Natural killer cell (primary cell): ENCODE measurements at regions not wholly inside any gene's neighbourhood (a gene's known extent, or its start where the extent isn't known, plus 50 kb on each side); places are given as distances from the start of the nearest gene placed in this dataset.

Experiments
- ATAC-seq, 3 donors: fragments of 150-1000 bp in 2 of 3; fragments of 200-7000 bp in 1 of 3; cut with Tn5 transposase; 1 replicate in 1 of 3; 2 replicates in 2 of 3; pipeline ENCODE4 v1.10.0; 2021; ENCODE audit warnings: mild to moderate bottlenecking in 2 of 3, moderate library complexity in 2 of 3
- DNase-seq, 2 donors: peaks; one replicate each; pipeline versions ENCODE4 v3.0.0 to v3.0.0-alpha.2; 2013 to 2021; ENCODE audit warnings: mixed read lengths in 1 of 2
- H3K27ac ChIP-seq: one replicate; pipeline ENCODE4 v1.5.1; 2013; ENCODE audit warnings: mild to moderate bottlenecking, low read length
- H3K27me3 ChIP-seq: one replicate; pipeline ENCODE4 v1.6.1; 2013; ENCODE audit warnings: low read length; ENCODE audit not compliant: control insufficient read depth, insufficient read depth
- H3K36me3 ChIP-seq: one replicate; pipeline ENCODE4 v1.6.1; 2013; ENCODE audit warnings: low read length; ENCODE audit not compliant: control insufficient read depth, insufficient read depth
- H3K4me1 ChIP-seq: one replicate; pipeline ENCODE4 v1.6.1; 2013; ENCODE audit warnings: low read length; ENCODE audit not compliant: control insufficient read depth, insufficient read depth
- H3K4me3 ChIP-seq: one replicate; pipeline ENCODE4 v1.5.1; 2013; ENCODE audit warnings: low read length
- H3K9me3 ChIP-seq: one replicate; pipeline ENCODE4 v1.6.1; 2013; ENCODE audit warnings: low read length; ENCODE audit not compliant: control insufficient read depth, insufficient read depth
- H3K27ac Mint-ChIP-seq, 2 donors: one replicate each; pipeline ENCODE4 v1.8.0; 2022; ENCODE audit warnings: mild to moderate bottlenecking in 2 of 2, mixed read lengths in 2 of 2, moderate library complexity in 1 of 2
- H3K27me3 Mint-ChIP-seq, 2 donors: one replicate each; pipeline ENCODE4 v1.8.0; 2022; ENCODE audit warnings: low read depth in 2 of 2, mixed read lengths in 2 of 2
- H3K36me3 Mint-ChIP-seq: one replicate; pipeline ENCODE4 v1.8.0; 2022; ENCODE audit warnings: mixed read lengths
- H3K4me1 Mint-ChIP-seq, 2 donors: one replicate each; pipeline ENCODE4 v1.8.0; 2022; ENCODE audit warnings: mixed read lengths in 2 of 2
- H3K4me3 Mint-ChIP-seq: one replicate; pipeline ENCODE4 v1.8.0; 2022; ENCODE audit warnings: mild to moderate bottlenecking, moderate library complexity, mixed read lengths
- H3K9me3 Mint-ChIP-seq, 2 donors: one replicate each; pipeline ENCODE4 v1.8.0; 2022; ENCODE audit warnings: mixed read lengths in 2 of 2
- WGBS: methylation state at CpG from one replicate; pipeline ENCODE4 v1.1.7; 2013; ENCODE audit warnings: missing lambda C conversion rate; ENCODE audit not compliant: insufficient coverage; 5-methylcytosine and 5-hydroxymethylcytosine counted together
- intact Hi-C: fragments of 100-400 bp; cut with micrococcal nuclease; formaldehyde crosslinking; loops from one replicate; pipeline ENCODE4 v1.14.2; 2022
- TF ChIP-seq, protein P1 (sequence below): fragments of 200-600 bp; IDR thresholded peaks from one replicate; pipeline ENCODE4 v1.8.0; 2022; ENCODE audit warnings: antibody characterized with exemption

DNA sequence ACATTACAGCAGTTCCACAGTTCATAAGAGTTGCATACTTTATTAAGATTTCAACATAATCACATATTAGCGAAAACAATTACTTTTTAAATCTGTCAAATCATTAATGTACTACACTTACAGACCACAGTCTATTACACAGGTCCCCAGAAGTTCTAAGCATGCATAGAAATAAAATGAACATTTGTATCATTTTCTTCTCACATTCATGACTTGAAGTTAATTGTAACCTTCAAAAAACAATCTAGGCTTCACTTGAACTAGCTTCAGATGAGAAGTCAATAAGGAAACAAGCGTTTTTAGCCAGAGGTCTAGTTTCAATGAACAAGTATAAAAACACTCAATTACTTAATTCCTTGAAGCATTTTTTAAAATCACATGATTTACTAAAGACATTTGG, 238.3 kb downstream of the HACE1 start:
- Histone ChIP-seq H3K27ac (no peak overlapping the region), H3K9me3 (no peaks in the 10 kb centered on the region), H3K36me3 (no peaks in the 10 kb centered on the region), H3K4me3 (no peak overlapping the region), H3K27me3 (no peaks in the 10 kb centered on the region), H3K4me1 (no peaks in the 10 kb centered on the region)
- intact Hi-C loops, result no loop called here
- 85% methylated on average over 2 of the region's 2 CpGs for WGBS
- H3K27ac Mint-ChIP-seq, result no peak overlapping the region
- H3K36me3 Mint-ChIP-seq, result no peaks in the 10 kb centered on the region
- no peaks in the 10 kb centered on the region for H3K27me3 Mint-ChIP-seq
- DNase-seq (no peak), ATAC-seq (no peak)
- H3K4me3 Mint-ChIP-seq, result no peak overlapping the region
- TF ChIP-seq, protein P1, sequence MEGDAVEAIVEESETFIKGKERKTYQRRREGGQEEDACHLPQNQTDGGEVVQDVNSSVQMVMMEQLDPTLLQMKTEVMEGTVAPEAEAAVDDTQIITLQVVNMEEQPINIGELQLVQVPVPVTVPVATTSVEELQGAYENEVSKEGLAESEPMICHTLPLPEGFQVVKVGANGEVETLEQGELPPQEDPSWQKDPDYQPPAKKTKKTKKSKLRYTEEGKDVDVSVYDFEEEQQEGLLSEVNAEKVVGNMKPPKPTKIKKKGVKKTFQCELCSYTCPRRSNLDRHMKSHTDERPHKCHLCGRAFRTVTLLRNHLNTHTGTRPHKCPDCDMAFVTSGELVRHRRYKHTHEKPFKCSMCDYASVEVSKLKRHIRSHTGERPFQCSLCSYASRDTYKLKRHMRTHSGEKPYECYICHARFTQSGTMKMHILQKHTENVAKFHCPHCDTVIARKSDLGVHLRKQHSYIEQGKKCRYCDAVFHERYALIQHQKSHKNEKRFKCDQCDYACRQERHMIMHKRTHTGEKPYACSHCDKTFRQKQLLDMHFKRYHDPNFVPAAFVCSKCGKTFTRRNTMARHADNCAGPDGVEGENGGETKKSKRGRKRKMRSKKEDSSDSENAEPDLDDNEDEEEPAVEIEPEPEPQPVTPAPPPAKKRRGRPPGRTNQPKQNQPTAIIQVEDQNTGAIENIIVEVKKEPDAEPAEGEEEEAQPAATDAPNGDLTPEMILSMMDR, result no peak
- H3K4me1 Mint-ChIP-seq, result no peaks in the 10 kb centered on the region
- no peaks in the 10 kb centered on the region for H3K9me3 Mint-ChIP-seq

DNA sequence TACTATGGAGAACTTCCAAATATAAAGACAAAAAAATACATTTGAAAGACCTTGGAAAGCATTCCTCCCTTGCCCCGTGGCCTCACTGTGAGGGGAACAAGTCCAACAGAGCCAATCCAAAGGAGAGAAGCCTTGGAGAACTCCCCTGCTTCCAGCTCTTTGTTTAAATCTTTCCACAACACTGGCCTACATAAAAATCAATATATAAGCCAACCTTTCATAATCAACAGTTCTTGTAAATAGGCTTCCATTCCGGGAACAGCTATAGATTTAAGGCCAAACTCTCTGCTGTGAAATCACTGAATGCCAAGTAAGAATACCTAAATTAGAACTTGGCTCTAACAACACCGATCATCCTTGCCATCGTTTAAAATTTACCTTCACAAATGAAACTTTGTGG, 242.1 kb downstream of the HACE1 start:
- Mint-ChIP-seq H3K36me3 (no peaks in the 10 kb centered on the region), H3K4me1 (no peaks in the 10 kb centered on the region), H3K4me3 (no peak overlapping the region), H3K9me3 (peaks cover 0 to 2% of the 10 kb centered on the region in 2 donors), H3K27ac (no peak overlapping the region), H3K27me3 (no peaks in the 10 kb centered on the region)
- Histone ChIP-seq H3K36me3 (no peaks in the 10 kb centered on the region), H3K4me1 (no peaks in the 10 kb centered on the region), H3K4me3 (no peak overlapping the region), H3K27ac (no peak overlapping the region), H3K27me3 (no peaks in the 10 kb centered on the region), H3K9me3 (no peaks in the 10 kb centered on the region)
- intact Hi-C loops, result no loop called here
- no peak for ATAC-seq
- DNase-seq, result no peak
- TF ChIP-seq, protein P1, result no peak
- WGBS, result 88% methylated on average over 4 of the region's 4 CpGs

DNA sequence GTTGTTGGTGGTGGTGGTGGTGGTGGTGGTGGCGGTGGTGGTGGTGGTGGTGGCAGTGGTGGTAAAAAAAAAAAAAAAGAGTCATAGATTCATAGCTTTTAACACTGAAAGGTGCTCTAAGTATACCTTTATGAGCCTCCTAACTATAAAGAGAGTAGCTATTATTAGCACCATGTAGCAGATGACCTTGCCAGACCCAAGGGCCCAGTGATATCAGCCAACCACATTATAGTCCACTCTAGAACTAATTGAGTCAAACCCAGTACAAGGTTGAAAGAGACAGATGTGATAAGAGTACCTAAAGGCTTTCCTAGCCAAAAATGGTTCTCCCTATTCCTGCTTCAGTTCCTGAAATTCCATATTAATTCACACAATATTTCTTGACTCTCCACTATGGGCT, 245.3 kb downstream of the HACE1 start:
- no CpG with 5 or more reads among the region's 1 CpG for WGBS

More for the DNA sequence above, 245.3 kb downstream of the HACE1 start:
- Mint-ChIP-seq H3K4me3 (no peak overlapping the region), H3K36me3 (no peaks in the 10 kb centered on the region), H3K4me1 (no peaks in the 10 kb centered on the region), H3K27me3 (no peaks in the 10 kb centered on the region), H3K27ac (no peak overlapping the region), H3K9me3 (peaks cover 2 to 6% of the 10 kb centered on the region in 2 donors)
- DNase-seq, result no peak
- no peak overlapping the region for H3K27ac ChIP-seq
- no peaks in the 10 kb centered on the region for H3K36me3 ChIP-seq
- intact Hi-C loops, result no loop called here
- TF ChIP-seq, protein P1, result no peak
- H3K9me3 ChIP-seq, result no peaks in the 10 kb centered on the region
- no peaks in the 10 kb centered on the region for H3K4me1 ChIP-seq
- H3K4me3 ChIP-seq, result no peak overlapping the region
- no peak for ATAC-seq
- no peaks in the 10 kb centered on the region for H3K27me3 ChIP-seq
